Effector memory CD8-positive, alpha-beta T cell (primary cell): ENCODE measurements at regions not wholly inside any gene's neighbourhood (a gene's known extent, or its start where the extent isn't known, plus 50 kb on each side); places are given as distances from the start of the nearest gene placed in this dataset.

Source experiments
- ATAC-seq: fragments of 150-1000 bp; cut with Tn5 transposase; replicated peaks from 2 replicates; pipeline ENCODE4 v1.10.0; 2021; ENCODE audit warnings: mild to moderate bottlenecking, moderate library complexity
- DNase-seq, 3 experiments: peaks; one replicate each; pipeline ENCODE4 v3.0.0; 2021
- H3K27ac Mint-ChIP-seq, 2 donors: one replicate each; pipeline ENCODE4 v1.8.0; 2022; ENCODE audit warnings: mild to moderate bottlenecking in 2 of 2, mixed read lengths in 2 of 2, moderate library complexity in 2 of 2
- H3K27me3 Mint-ChIP-seq, 2 donors: one replicate each; pipeline ENCODE4 v1.8.0; 2022; ENCODE audit warnings: mixed read lengths in 2 of 2
- H3K36me3 Mint-ChIP-seq: one replicate; pipeline ENCODE4 v1.8.0; 2022; ENCODE audit warnings: mild to moderate bottlenecking, moderate library complexity, mixed read lengths; ENCODE audit not compliant: insufficient read depth
- H3K4me1 Mint-ChIP-seq, 2 donors: one replicate each; pipeline ENCODE4 v1.8.0; 2022; ENCODE audit warnings: low read depth in 2 of 2, mixed read lengths in 2 of 2
- H3K4me3 Mint-ChIP-seq, 2 donors: one replicate each; pipeline ENCODE4 v1.8.0; 2022; ENCODE audit warnings: mild to moderate bottlenecking in 2 of 2, mixed read lengths in 2 of 2, moderate library complexity in 2 of 2
- H3K9me3 Mint-ChIP-seq, 2 donors: one replicate each; pipeline ENCODE4 v1.8.0; 2022; ENCODE audit warnings: mixed read lengths in 2 of 2

DNA sequence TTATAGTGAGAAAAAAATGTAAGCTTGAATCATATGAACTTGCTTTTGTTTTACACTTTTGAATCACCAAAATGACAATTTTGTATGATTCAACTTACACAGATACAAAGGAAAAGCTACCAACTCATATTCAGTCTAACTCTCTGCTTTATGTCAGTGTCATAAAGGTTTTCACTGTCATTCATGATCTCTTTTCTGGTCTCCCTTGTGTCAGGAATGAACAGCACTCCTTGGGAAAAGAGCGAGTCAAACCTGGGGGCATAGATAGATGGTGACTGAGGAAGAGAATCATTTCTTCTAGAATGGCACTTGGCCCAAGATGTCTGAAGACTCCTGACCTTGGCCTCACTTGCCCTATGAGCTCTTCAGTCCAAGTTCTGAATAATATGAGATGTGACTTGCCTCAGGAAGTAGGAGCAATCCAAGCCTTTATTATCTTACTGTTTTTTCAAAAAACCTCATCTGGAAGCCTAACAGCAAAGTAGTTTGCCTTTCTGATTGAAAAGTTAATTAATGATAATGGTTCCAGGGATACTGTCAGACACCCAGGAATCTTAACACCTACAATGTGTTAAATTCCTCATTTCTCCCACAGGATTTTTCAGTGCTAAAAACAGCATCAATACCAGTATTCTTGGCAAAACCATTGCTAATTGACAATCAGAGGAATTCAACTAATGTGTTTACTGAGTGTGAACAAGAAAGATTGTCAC, 270.0 kb upstream of the HSF2 start:
- Mint-ChIP-seq H3K4me1 (no peaks in the 10 kb centered on the region), H3K27me3 (no peaks in the 10 kb centered on the region), H3K36me3 (no peaks in the 10 kb centered on the region), H3K4me3 (no peak overlapping the region), H3K27ac (no peak overlapping the region), H3K9me3 (peaks cover 5 to 9% of the 10 kb centered on the region in 2 donors)
- DNase-seq (no peak), ATAC-seq (no peak)

DNA sequence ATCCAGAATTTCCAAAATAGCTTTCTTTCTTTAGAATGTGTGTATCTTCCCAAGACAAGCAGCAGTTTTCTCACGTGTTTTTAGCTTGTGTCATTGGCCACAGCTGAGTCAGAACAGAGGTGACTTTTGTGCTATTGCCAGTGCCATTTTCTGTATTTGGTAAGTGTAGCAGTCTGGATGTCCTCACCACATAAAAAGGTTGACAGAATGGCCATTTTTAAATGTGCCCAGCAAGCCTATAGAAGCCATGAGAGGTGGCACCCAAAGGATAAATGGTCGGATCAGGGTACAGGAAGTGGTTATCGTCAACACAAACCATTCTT, 269.5 kb upstream of the HSF2 start:
- peaks cover 5 to 9% of the 10 kb centered on the region in 2 donors for H3K9me3 Mint-ChIP-seq
- no peaks in the 10 kb centered on the region for H3K36me3 Mint-ChIP-seq
- H3K4me1 Mint-ChIP-seq, result no peaks in the 10 kb centered on the region
- no peaks in the 10 kb centered on the region for H3K27me3 Mint-ChIP-seq
- H3K4me3 Mint-ChIP-seq, result no peak overlapping the region
- no peak overlapping the region for H3K27ac Mint-ChIP-seq
- DNase-seq (no peak), ATAC-seq (no peak)

DNA sequence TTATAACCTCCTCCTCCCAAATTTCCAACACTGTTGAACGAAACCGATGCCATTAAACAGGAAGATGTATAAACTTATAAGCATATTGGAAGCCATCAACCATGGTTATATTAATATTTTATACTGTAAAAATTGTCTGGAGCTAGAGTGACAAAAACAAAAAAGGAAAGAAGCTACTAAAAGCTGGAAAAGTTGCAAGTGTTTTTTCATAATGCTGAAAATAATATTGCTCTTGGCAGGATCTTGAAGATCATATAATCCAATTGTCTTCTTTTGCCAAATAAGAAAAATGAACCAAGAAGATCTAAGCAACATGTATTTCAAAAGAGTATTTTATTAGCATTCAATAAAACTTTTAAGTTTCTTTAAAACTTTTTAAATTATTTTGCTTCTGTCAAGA, 268.9 kb upstream of the HSF2 start:
- Mint-ChIP-seq H3K4me1 (no peaks in the 10 kb centered on the region), H3K27ac (no peak overlapping the region), H3K9me3 (peaks cover 5 to 9% of the 10 kb centered on the region in 2 donors), H3K4me3 (no peak overlapping the region), H3K36me3 (no peaks in the 10 kb centered on the region), H3K27me3 (no peaks in the 10 kb centered on the region)
- no peak for DNase-seq
- ATAC-seq, result no peak

DNA sequence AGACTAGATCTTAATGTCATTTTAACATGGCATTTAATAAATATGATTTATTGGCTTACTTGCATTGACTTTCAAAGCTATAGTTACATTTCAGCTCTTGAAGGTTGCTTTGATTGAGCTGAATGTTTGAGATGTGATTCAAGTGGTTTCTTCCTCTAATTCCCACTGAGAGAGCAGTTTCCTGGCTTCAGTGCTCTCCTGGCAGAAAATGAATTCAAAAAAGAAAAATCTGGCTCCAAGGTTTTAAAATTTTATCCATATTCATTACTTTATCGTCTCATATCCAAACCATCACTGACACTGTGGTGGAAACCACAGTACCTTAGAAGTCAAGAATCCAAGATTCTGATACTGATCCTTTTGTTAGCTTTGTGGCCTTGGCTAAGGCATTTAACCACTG, 263.1 kb upstream of the HSF2 start:
- ATAC-seq (no peak), DNase-seq (no peak)
- Mint-ChIP-seq H3K4me1 (no peaks in the 10 kb centered on the region), H3K9me3 (peaks cover 0 to 1% of the 10 kb centered on the region in 2 donors), H3K4me3 (no peak overlapping the region), H3K27ac (no peak overlapping the region), H3K27me3 (no peaks in the 10 kb centered on the region), H3K36me3 (no peaks in the 10 kb centered on the region)

DNA sequence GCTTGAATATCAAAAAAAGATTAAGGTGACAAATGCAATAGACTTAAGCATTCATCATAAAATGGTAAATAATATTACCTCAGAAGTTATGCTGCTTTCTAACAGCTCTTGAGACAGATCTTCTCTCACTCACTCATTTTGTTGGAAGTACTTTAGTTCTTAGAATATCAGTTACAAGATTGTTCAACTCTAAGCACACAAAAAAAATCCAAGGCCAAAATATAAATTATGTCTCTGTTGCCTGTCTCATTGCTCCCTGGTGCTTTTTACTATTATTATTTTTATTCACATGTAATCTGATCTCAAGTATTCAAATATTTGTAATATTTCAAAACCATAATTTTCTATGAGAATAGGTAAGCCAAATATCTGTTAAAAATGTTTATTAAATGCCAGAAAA, 259.4 kb upstream of the HSF2 start:
- peaks cover 3 to 10% of the 10 kb centered on the region in 2 donors for H3K9me3 Mint-ChIP-seq
- ATAC-seq (no peak), DNase-seq (no peak)
- no peak overlapping the region for H3K27ac Mint-ChIP-seq
- no peaks in the 10 kb centered on the region for H3K36me3 Mint-ChIP-seq
- H3K27me3 Mint-ChIP-seq, result no peaks in the 10 kb centered on the region
- no peak overlapping the region for H3K4me3 Mint-ChIP-seq
- no peaks in the 10 kb centered on the region for H3K4me1 Mint-ChIP-seq

DNA sequence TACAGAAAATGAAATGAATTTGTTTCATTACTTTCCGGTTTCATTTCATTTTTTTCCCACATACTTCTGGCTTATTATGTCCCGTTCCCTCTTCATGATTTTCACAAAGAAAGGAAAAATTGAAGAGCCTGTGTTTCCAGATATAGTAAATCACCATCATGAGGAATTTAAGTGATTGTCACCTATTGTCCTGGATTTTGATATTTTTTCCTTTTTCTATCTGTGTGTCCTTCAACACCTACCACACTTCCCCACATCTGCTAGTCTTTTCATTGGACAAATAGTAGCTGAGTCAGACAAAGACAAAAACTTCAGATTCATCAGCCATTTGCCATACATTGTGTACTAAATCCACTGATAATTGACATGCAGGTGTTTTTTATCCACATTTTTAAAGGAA, 258.2 kb upstream of the HSF2 start:
- peaks cover 3 to 10% of the 10 kb centered on the region in 2 donors for H3K9me3 Mint-ChIP-seq
- ATAC-seq (no peak), DNase-seq (no peak)
- H3K4me3 Mint-ChIP-seq, result no peak overlapping the region
- no peaks in the 10 kb centered on the region for H3K36me3 Mint-ChIP-seq
- no peak overlapping the region for H3K27ac Mint-ChIP-seq
- H3K27me3 Mint-ChIP-seq, result no peaks in the 10 kb centered on the region
- no peaks in the 10 kb centered on the region for H3K4me1 Mint-ChIP-seq

DNA sequence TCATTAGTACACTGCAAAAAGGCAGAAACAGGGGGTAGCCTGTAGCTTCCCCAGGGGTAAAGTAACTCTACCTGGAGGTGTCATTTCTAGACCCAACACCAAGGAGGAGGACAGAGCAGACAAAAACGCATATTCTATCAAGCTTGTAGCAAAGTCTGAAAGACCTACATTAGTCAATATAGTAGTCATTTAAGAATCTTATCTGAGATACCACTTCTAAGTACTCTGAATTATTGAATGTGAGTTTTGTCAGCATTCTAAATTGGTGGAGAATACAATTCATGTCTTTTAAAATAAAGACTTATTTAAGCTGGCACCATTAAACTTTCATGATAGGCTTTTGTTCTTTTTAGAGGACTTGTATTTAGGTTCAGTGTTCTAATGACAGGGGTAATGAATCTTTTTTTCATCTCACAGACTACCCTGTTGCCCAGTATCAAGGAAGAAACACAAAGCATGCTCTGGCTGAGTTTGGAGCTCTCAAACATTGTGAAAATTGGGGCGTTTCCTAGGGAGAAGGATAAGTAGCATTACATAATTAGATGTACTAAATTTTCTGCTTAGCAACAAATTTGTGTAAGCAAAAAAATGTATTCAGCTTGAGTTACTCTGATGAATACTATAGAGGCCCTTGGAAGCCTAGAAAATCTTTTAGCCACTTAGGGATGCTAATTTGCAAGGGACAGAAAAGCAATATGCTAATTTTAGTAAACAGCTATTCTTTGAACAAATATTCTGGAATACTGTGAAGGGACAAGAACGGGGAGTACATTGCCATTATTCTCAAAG, 255.4 kb upstream of the HSF2 start:
- peaks cover 2 to 10% of the 10 kb centered on the region in 2 donors for H3K9me3 Mint-ChIP-seq
- ATAC-seq (no peak), DNase-seq (no peak)
- H3K27me3 Mint-ChIP-seq, result no peaks in the 10 kb centered on the region
- no peaks in the 10 kb centered on the region for H3K4me1 Mint-ChIP-seq
- no peak overlapping the region for H3K4me3 Mint-ChIP-seq
- H3K27ac Mint-ChIP-seq, result no peak overlapping the region
- no peaks in the 10 kb centered on the region for H3K36me3 Mint-ChIP-seq

DNA sequence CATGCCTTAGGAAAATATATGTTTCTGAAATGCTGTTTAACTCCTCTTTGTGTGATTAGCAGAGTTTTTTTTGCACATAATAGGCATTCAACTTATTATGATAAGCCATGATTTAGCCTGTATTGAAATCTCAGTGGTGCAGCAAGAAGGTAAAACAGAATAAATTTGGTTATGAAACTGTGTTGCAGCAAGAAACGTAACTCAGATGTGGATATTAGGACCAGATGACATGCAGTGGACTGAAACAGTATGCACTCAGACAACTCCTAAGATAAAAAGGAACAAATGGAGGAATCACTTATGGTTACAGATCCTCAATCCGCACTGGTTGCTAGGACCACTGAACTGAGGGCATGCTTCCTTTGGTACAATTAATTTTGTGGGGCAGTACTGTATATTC, 254.2 kb upstream of the HSF2 start:
- Mint-ChIP-seq H3K36me3 (no peaks in the 10 kb centered on the region), H3K27me3 (no peaks in the 10 kb centered on the region), H3K4me3 (no peak overlapping the region), H3K27ac (no peak overlapping the region), H3K4me1 (no peaks in the 10 kb centered on the region), H3K9me3 (peaks cover 2 to 10% of the 10 kb centered on the region in 2 donors)
- no peak for ATAC-seq
- DNase-seq, result no peak

DNA sequence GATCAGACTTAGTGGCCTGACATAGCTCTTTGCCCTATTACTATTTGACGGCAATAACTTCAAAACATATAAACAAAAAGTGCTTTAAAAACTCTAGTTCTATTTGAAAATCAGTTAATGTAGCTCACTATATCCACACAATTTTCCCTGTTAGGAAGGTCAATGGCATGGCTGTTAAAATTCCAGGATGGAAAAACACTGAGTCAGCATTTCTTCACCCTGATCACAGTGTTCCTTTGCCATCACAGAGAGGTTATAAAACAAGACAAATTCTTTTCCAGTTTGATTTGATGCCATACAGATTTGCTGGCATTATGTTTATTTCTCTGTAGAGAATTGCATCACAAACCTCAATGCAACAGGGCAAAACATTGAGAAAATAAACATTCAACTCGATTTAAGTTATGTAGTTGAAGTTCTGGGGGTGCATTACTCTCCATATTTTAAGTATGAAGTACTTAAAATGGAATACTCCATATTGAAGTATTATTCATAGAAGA, 253.7 kb upstream of the HSF2 start:
- peaks cover 2 to 10% of the 10 kb centered on the region in 2 donors for H3K9me3 Mint-ChIP-seq
- no peak overlapping the region for H3K27ac Mint-ChIP-seq
- no peaks in the 10 kb centered on the region for H3K27me3 Mint-ChIP-seq
- no peak overlapping the region for H3K4me3 Mint-ChIP-seq
- no peaks in the 10 kb centered on the region for H3K4me1 Mint-ChIP-seq
- no peaks in the 10 kb centered on the region for H3K36me3 Mint-ChIP-seq
- no peak for DNase-seq
- ATAC-seq, result no peak

DNA sequence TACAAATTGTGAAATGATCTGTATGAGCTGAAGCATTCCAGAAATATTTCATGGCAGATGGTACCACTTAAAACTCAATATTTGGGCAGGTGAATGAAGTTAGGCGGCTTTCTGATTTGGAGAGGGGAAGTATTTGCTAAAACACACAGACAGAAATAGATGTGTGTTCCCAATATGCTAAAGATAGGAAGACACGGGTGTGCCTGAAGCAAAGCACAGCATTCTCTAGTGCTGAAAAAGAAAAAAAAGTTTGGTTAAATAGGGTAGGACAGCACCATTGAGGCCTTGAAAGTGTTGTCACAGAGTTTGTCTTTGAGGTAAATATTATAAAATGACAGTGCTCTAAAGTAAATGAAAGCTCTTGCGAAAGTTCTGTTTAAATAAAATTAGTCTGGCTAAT, 252.2 kb upstream of the HSF2 start:
- Mint-ChIP-seq H3K27me3 (no peaks in the 10 kb centered on the region), H3K9me3 (peaks cover 2 to 10% of the 10 kb centered on the region in 2 donors), H3K4me3 (no peak overlapping the region), H3K36me3 (no peaks in the 10 kb centered on the region), H3K4me1 (no peaks in the 10 kb centered on the region), H3K27ac (no peak overlapping the region)
- DNase-seq (no peak), ATAC-seq (no peak)

DNA sequence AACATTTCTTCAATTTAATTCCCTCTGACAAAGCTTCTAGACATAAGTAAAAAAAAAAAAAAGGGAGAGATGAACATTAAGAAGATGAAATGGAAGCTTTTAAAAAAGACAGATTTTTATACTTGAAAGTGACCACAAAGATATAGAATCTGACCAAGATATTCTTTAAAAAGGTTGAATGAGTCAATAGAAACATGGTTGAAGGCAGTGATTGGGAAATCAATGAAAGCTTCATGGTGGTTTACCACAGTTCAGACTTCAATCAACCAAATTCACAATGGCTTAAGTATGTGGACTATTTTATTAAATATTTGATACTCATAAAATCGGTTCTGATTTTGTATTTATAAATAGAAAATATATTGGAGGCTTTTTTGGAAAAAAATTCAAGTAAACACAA, 248.4 kb upstream of the HSF2 start:
- ATAC-seq (no peak), DNase-seq (no peak)
- Mint-ChIP-seq H3K4me3 (no peak overlapping the region), H3K27me3 (no peaks in the 10 kb centered on the region), H3K36me3 (no peaks in the 10 kb centered on the region), H3K4me1 (no peaks in the 10 kb centered on the region), H3K9me3 (peaks cover 0 to 2% of the 10 kb centered on the region in 2 donors), H3K27ac (no peak overlapping the region)

DNA sequence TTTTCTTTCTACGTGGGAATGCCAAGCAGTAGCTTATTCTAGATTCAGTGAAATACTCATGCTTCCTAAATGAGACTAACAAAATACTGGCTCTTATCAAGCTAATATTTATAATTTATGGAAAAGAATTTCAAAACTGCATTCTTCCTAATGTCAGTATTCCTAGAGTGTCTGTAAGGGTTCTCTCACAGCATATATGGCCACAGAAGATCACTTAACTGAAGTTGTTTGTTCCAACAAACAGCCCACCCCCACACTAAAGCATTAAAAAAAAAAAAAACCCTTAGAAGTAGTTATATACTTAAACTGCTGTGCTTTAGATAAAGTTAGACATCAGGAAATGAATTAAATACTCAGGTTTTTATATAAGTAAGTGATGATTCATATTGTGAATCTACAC, 247.7 kb upstream of the HSF2 start:
- no peak for DNase-seq
- Mint-ChIP-seq H3K27me3 (no peaks in the 10 kb centered on the region), H3K4me3 (no peak overlapping the region), H3K9me3 (peaks cover 0 to 2% of the 10 kb centered on the region in 2 donors), H3K36me3 (no peaks in the 10 kb centered on the region), H3K4me1 (no peaks in the 10 kb centered on the region), H3K27ac (no peak overlapping the region)
- ATAC-seq, result no peak

DNA sequence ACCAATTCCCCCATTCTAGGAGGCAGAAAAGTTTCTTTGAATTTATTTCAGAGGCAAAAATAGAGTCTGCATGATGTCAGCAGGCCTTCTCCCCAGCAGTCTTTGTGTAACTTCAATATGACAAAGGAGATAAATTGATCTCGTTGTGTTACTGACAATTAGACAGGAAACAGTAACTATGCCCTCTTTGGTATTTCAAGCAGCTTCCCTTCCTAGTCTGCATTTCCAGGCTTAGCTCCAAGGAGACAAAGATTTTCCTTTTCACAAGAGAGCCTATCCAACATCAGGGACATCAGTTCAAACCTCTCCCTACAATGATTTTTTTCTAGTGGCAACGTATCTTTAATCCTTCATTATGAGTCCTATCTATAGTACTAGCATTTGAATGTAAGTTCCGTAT, 245.9 kb upstream of the HSF2 start:
- Mint-ChIP-seq H3K27ac (no peak overlapping the region), H3K4me3 (no peak overlapping the region), H3K4me1 (no peaks in the 10 kb centered on the region), H3K36me3 (peaks cover 4% of the 10 kb centered on the region), H3K27me3 (no peaks in the 10 kb centered on the region), H3K9me3 (peaks cover 0 to 2% of the 10 kb centered on the region in 2 donors)
- ATAC-seq, result no peak
- DNase-seq, result no peak

DNA sequence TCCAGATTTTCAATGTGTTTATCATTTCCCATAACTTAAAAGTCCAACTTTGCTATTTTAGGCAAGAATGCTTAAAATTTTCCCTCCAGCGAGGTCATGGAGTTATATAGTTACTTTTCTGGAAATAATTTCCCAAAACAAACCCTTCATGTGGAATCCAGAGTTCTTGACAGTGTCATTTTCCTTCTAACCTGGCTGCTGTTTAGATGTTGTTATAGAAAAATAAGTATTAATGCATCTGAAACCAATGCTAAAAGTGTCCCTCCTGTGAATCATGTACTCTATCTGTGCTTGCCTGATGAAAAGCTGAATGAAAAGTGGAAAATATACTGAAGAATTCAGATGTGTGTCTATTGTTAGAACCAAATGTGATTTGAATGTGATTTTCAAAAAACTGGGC, 245.3 kb upstream of the HSF2 start:
- Mint-ChIP-seq H3K27me3 (no peaks in the 10 kb centered on the region), H3K27ac (no peak overlapping the region), H3K4me3 (no peak overlapping the region), H3K36me3 (peaks cover 4% of the 10 kb centered on the region), H3K9me3 (peaks cover 0 to 3% of the 10 kb centered on the region in 2 donors), H3K4me1 (no peaks in the 10 kb centered on the region)
- no peak for DNase-seq
- no peak for ATAC-seq
